Transverse colon (tissue), 4 donors: ENCODE measurements at regions not wholly inside any gene's neighbourhood (a gene's known extent, or its start where the extent isn't known, plus 50 kb on each side); places are given as distances from the start of the nearest gene placed in this dataset.

Source experiments
- EP300 ChIP-seq: sonication (generic); formaldehyde crosslinking; IDR thresholded peaks from one replicate; pipeline ENCODE4 v1.6.1; 2017; ENCODE audit warnings: antibody characterized with exemption, low read depth
- POLR2AphosphoS5 ChIP-seq, 3 donors: sonication (generic); formaldehyde crosslinking; IDR thresholded peaks; one replicate each; pipeline ENCODE4 v1.6.1; 2016; ENCODE audit warnings: antibody characterized with exemption in 3 of 3
- TF ChIP-seq, protein P1 (sequence below), 5 experiments: fragments of 200-600 bp in 3 of 5; fragments of 450-650 bp in 2 of 5; sonication (generic) in 3 of 5; IDR thresholded peaks; 1 replicate in 2 of 5; 2 replicates in 3 of 5; pipeline ENCODE4 v1.5.1; 2016 to 2017; ENCODE audit warnings: antibody characterized with exemption in 5 of 5, inconsistent platforms in 3 of 5, mild to moderate bottlenecking in 2 of 5, moderate library complexity in 1 of 5

DNA sequence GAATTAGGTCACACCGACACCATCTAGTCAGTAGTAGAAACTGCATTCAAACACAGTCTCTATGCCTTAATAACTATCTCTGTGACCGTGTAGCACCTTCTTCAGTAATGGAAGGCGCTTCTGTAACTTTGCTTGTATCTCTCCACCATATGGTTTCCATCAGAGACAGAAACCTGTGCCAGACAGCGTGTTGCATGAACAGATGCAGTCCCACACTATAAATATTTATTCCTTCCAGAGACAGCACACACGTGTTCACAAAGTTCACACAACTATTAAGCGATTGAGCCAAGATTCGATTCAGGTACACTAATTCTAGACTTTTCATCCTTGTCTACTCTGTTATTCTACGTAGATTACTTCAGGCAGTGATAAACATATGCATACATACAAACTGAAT lies 873.9 kb upstream of the MBL2 start:
- TF ChIP-seq EP300: no peak
- TF ChIP-seq, protein P1, sequence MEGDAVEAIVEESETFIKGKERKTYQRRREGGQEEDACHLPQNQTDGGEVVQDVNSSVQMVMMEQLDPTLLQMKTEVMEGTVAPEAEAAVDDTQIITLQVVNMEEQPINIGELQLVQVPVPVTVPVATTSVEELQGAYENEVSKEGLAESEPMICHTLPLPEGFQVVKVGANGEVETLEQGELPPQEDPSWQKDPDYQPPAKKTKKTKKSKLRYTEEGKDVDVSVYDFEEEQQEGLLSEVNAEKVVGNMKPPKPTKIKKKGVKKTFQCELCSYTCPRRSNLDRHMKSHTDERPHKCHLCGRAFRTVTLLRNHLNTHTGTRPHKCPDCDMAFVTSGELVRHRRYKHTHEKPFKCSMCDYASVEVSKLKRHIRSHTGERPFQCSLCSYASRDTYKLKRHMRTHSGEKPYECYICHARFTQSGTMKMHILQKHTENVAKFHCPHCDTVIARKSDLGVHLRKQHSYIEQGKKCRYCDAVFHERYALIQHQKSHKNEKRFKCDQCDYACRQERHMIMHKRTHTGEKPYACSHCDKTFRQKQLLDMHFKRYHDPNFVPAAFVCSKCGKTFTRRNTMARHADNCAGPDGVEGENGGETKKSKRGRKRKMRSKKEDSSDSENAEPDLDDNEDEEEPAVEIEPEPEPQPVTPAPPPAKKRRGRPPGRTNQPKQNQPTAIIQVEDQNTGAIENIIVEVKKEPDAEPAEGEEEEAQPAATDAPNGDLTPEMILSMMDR (IDR thresholded peaks at IDR 0.05): no peak
- no peak for TF ChIP-seq POLR2AphosphoS5 (IDR thresholded peaks at IDR 0.05)
